A673 (cell line): ENCODE measurements at regions not wholly inside any gene's neighbourhood (a gene's known extent, or its start where the extent isn't known, plus 50 kb on each side); places are given as distances from the start of the nearest gene placed in this dataset.

Experiments used
- EZH2 ChIP-seq: fragments of 200-600 bp; sonication (generic); IDR thresholded peaks from 2 replicates; pipeline ENCODE4 v1.6.1; 2017; ENCODE audit warnings: borderline replicate concordance, low read depth, mild to moderate bottlenecking, mixed read lengths, antibody characterized with exemption, low read length; ENCODE audit not compliant: poor library complexity, severe bottlenecking
- TF ChIP-seq, protein P1 (sequence below): fragments of 300-800, 200-600 bp; sonication (generic); conservative IDR thresholded peaks from 2 replicates; pipeline ENCODE4 v1.5.1; 2017; ENCODE audit warnings: low read depth, mild to moderate bottlenecking, antibody characterized with exemption, low read length, moderate library complexity, mixed read lengths

DNA sequence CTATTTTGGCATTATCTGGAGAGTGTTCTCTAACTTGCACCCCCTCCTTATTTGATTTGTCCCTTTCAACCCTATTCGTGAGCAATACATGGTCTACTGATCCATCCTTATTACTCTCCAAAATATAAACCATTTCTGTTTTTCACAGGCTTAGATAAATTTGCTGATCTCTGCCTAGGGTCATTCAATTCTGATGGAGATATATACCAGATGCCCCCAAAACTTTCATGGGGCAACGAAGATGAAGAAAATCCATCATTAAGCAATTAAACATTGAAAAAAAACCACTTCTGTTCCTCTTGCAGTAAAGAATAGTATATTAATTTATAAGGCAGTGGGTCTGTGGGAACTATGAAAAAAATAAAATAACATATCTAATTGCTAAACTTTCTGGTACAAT is 313.4 kb downstream of the CASP12 start:
- TF ChIP-seq, protein P1, sequence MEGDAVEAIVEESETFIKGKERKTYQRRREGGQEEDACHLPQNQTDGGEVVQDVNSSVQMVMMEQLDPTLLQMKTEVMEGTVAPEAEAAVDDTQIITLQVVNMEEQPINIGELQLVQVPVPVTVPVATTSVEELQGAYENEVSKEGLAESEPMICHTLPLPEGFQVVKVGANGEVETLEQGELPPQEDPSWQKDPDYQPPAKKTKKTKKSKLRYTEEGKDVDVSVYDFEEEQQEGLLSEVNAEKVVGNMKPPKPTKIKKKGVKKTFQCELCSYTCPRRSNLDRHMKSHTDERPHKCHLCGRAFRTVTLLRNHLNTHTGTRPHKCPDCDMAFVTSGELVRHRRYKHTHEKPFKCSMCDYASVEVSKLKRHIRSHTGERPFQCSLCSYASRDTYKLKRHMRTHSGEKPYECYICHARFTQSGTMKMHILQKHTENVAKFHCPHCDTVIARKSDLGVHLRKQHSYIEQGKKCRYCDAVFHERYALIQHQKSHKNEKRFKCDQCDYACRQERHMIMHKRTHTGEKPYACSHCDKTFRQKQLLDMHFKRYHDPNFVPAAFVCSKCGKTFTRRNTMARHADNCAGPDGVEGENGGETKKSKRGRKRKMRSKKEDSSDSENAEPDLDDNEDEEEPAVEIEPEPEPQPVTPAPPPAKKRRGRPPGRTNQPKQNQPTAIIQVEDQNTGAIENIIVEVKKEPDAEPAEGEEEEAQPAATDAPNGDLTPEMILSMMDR: no peak
- no peak for TF ChIP-seq EZH2
